D721Med (cell line): ENCODE measurements at regions not wholly inside any gene's neighbourhood (a gene's known extent, or its start where the extent isn't known, plus 50 kb on each side); places are given as distances from the start of the nearest gene placed in this dataset.
A peak's percentile ranks its signal among the peaks of the same experiment; 100 is the strongest.

Source experiments
- DNase-seq: peaks from one replicate; pipeline ENCODE4 v3.0.0; 2011; ENCODE audit warnings: low spot score; ENCODE audit not compliant: insufficient read length
- FAIRE-seq: peaks from 2 replicates; lab custom pipeline; 2011; peaks lifted over from hg19 to GRCh38; lab: Jason Lieb, UNC
- CTCF ChIP-seq: IDR thresholded peaks from 2 replicates; pipeline ENCODE4 v1.5.1; 2012; ENCODE audit warnings: mild to moderate bottlenecking, control low read depth; ENCODE audit not compliant: insufficient read depth; ENCODE audit errors: missing control alignments

- FAIRE-seq, result no peak
- DNase-seq, result no peak
- TF ChIP-seq CTCF, result no peak
Measured at GRCh38 chr14:37791384-37792036, 196.1 kb downstream of the TTC6 start.

GRCh38 chr14:37792124-37792523, 196.7 kb downstream of the TTC6 start:
- no peak for TF ChIP-seq CTCF
- no peak for DNase-seq
- no peak for FAIRE-seq

- peak; percentile 63 for FAIRE-seq
- TF ChIP-seq CTCF, result no peak
- DNase-seq, result no peak
Measured at GRCh38 chr14:37796703-37797416, 201.4 kb downstream of the TTC6 start.

- DNase-seq (no peak), FAIRE-seq (no peak)
- no peak for TF ChIP-seq CTCF
Measured at GRCh38 chr14:37797675-37798074, 202.2 kb downstream of the TTC6 start.

GRCh38 chr14:37807722-37808121, 212.3 kb downstream of the TTC6 start:
- FAIRE-seq (no peak), DNase-seq (no peak)
- TF ChIP-seq CTCF, result no peak

- DNase-seq (no peak), FAIRE-seq (no peak)
- no peak for TF ChIP-seq CTCF
Measured at GRCh38 chr14:37810094-37810801, 214.8 kb downstream of the TTC6 start.

- no peak for TF ChIP-seq CTCF
- FAIRE-seq (no peak), DNase-seq (no peak)
Measured at GRCh38 chr14:37813732-37814131, 218.3 kb downstream of the TTC6 start.
